ENCODE measurements at regions not wholly inside any gene's neighbourhood (a gene's known extent, or its start where the extent isn't known, plus 50 kb on each side); places are given as distances from the start of the nearest gene placed in this dataset.

GRCh38 chrX:45518552-45518951 is 317.9 kb upstream of the DIPK2B start:
- CTCF ChIA-PET: interaction anchor here (0.7 kb wide), 1 partner anchor 196 kb away, joined by 4 read pairs; no protein-coding TSS in a partner anchor

DNA sequence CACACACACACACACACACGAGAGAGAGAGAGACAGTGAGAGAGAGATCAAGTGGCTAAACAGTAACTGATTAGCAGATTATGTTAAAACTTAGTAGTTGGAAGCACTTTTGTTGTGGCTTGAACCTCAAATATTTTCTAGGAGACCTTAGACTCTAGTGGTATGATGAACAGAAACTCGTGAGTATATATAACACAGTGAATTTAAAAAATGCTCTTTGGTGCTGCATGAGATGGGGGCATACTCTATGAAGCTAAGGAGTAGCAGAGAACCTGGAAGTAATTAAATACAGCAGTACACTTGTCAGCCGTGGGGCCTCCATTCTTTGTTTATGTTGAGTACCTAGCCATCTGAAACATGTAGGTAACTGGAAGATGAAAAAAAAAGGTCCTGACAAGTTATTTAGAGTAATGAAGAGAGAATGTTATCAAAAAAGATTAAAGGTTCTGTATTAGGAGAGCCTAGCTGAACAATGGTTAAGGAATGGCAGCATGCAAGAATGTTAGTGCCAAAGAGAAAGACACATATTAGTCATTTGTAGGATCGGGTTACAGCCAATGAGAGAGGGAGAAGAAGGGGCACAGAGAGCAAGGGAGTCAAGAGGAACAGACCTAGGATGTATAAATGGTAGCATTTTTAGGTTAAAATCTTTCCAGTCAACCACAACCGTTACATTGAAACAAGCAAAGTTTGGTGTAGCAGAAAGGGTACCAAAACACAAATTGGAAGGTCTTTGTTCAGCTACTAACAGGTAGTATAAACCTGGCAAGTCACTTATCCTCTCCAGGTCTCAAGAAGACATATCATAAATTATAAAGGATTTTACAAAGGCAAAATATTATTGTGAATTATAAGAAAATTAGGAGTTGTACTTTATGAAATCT is 316.7 kb upstream of the DIPK2B start:
- H3K4me3 Mint-ChIP-seq (ENCODE audit: unreplicated experiment): no peak overlapping the region
- ChIA-PET CTCF (interaction anchor here (1.1 kb wide), 1 partner anchor 311 kb away, joined by 4 read pairs; no protein-coding TSS in a partner anchor), POLR2A (interaction anchor here (0.6 to 4.8 kb wide), 10 partner anchors 10 to 258 kb away, joined by 3 to 46 read pairs (median 4); no protein-coding TSS in a partner anchor)
- no peaks in the 10 kb centered on the region for H3K9me3 Mint-ChIP-seq (ENCODE audit: unreplicated experiment)
- H3K4me1 Mint-ChIP-seq (ENCODE audit: insufficient read depth, unreplicated experiment): peaks cover 27% of the 10 kb centered on the region
- TF ChIP-seq, protein P1, sequence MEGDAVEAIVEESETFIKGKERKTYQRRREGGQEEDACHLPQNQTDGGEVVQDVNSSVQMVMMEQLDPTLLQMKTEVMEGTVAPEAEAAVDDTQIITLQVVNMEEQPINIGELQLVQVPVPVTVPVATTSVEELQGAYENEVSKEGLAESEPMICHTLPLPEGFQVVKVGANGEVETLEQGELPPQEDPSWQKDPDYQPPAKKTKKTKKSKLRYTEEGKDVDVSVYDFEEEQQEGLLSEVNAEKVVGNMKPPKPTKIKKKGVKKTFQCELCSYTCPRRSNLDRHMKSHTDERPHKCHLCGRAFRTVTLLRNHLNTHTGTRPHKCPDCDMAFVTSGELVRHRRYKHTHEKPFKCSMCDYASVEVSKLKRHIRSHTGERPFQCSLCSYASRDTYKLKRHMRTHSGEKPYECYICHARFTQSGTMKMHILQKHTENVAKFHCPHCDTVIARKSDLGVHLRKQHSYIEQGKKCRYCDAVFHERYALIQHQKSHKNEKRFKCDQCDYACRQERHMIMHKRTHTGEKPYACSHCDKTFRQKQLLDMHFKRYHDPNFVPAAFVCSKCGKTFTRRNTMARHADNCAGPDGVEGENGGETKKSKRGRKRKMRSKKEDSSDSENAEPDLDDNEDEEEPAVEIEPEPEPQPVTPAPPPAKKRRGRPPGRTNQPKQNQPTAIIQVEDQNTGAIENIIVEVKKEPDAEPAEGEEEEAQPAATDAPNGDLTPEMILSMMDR (IDR thresholded peaks at IDR 0.05; ENCODE audit: unreplicated experiment): no peak
- H3K27me3 Mint-ChIP-seq (ENCODE audit: insufficient read depth, unreplicated experiment): peaks cover 17% of the 10 kb centered on the region
- intact Hi-C loops (cut with micrococcal nuclease): no loop called here
- peak; percentile 65 for DNase-seq (ENCODE audit: unreplicated experiment)
- BruUV-seq (replicated peaks): no TSS peak
- peak overlapping the region; percentile 14 for H3K27ac Mint-ChIP-seq (ENCODE audit: low read depth, unreplicated experiment)
- no peaks in the 10 kb centered on the region for H3K36me3 Mint-ChIP-seq (ENCODE audit: insufficient read depth, unreplicated experiment)

More at GRCh38 chrX:45518552-45518951, 317.9 kb upstream of the DIPK2B start:
- Mint-ChIP-seq H3K36me3 (ENCODE audit: insufficient read depth, unreplicated experiment) (no peaks in the 10 kb centered on the region), H3K4me3 (ENCODE audit: unreplicated experiment) (no peak overlapping the region), H3K9me3 (ENCODE audit: unreplicated experiment) (peaks cover 4% of the 10 kb centered on the region), H3K27me3 (ENCODE audit: insufficient read depth, unreplicated experiment) (peaks cover 16% of the 10 kb centered on the region), H3K27ac (ENCODE audit: low read depth, unreplicated experiment) (no peak overlapping the region), H3K4me1 (ENCODE audit: insufficient read depth, unreplicated experiment) (peaks cover 33% of the 10 kb centered on the region)
- no TSS peak for BruUV-seq (replicated peaks)
- POLR2A ChIA-PET: interaction anchor here (1.1 kb wide), 1 partner anchor 232 kb away, joined by 4 read pairs; no protein-coding TSS in a partner anchor
- DNase-seq (ENCODE audit: unreplicated experiment): no peak
- TF ChIP-seq, protein P1 (IDR thresholded peaks at IDR 0.05; ENCODE audit: unreplicated experiment): no peak
- intact Hi-C loops (cut with micrococcal nuclease): no loop called here

- no peaks in the 10 kb centered on the region for H3K36me3 Mint-ChIP-seq (ENCODE audit: insufficient read depth, unreplicated experiment)
- peaks cover 27% of the 10 kb centered on the region for H3K4me1 Mint-ChIP-seq (ENCODE audit: insufficient read depth, unreplicated experiment)
- no peaks in the 10 kb centered on the region for H3K9me3 Mint-ChIP-seq (ENCODE audit: unreplicated experiment)
- POLR2A ChIA-PET: interaction anchor here (0.6 to 4.8 kb wide), 37 partner anchors 8 to 1515 kb away, joined by 3 to 46 read pairs (median 5); no protein-coding TSS in a partner anchor
- peak overlapping the region; percentile 64 for H3K4me3 Mint-ChIP-seq (ENCODE audit: unreplicated experiment)
- TSS peak; percentile 68 for BruUV-seq (replicated peaks)
- H3K27me3 Mint-ChIP-seq (ENCODE audit: insufficient read depth, unreplicated experiment): peaks cover 18% of the 10 kb centered on the region
- peak; percentile 98 for DNase-seq (ENCODE audit: unreplicated experiment)
- H3K27ac Mint-ChIP-seq (ENCODE audit: low read depth, unreplicated experiment): peak overlapping the region; percentile 14
- intact Hi-C loops (cut with micrococcal nuclease): loop anchor here (1.0 to 2.0 kb wide), 8 partner anchors 193 to 889 kb away; no protein-coding TSS in a partner anchor
- TF ChIP-seq, protein P1 (IDR thresholded peaks at IDR 0.05; ENCODE audit: unreplicated experiment): peak; percentile 70
- CTCF ChIA-PET: interaction anchor here (0.6 to 2.6 kb wide), 27 partner anchors 11 to 978 kb away, joined by 3 to 16 read pairs (median 4); no protein-coding TSS in a partner anchor
Observed at GRCh38 chrX:45515262-45516215, 314.9 kb upstream of the DIPK2B start.
